PC-3 (cell line): ENCODE measurements at regions not wholly inside any gene's neighbourhood (a gene's known extent, or its start where the extent isn't known, plus 50 kb on each side); places are given as distances from the start of the nearest gene placed in this dataset.

Experiments used
- EZH2 ChIP-seq: fragments of 300-600 bp; sonication (generic); IDR thresholded peaks from one replicate; pipeline ENCODE4 v1.6.1; 2017; ENCODE audit warnings: antibody characterized with exemption, mild to moderate bottlenecking, low read length; ENCODE audit not compliant: unreplicated experiment
- TF ChIP-seq, protein P1 (sequence below): fragments of 300-600 bp; sonication (generic); conservative IDR thresholded peaks from 2 replicates; pipeline ENCODE4 v1.5.1; 2017; ENCODE audit warnings: antibody characterized with exemption, low read depth, mild to moderate bottlenecking, low read length

DNA sequence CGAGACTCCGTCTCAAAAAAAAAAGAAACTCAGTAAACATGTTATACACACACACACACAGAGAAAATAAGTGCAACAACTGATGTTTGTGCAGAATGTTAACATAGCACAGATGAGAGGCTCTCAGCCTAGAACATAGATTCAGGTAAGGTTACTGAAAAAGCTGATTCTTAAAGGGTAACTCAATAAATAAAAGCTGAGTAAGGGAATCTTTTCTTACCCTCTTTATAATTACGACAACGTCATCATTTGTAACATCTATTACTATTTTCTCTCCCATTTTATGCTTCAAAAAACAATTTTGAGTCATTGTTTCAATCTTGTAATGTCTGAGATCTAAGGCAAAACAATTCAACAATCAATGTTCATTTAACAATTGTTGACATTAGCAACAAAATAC is 644.8 kb downstream of the RFPL4B start:
- TF ChIP-seq, protein P1, sequence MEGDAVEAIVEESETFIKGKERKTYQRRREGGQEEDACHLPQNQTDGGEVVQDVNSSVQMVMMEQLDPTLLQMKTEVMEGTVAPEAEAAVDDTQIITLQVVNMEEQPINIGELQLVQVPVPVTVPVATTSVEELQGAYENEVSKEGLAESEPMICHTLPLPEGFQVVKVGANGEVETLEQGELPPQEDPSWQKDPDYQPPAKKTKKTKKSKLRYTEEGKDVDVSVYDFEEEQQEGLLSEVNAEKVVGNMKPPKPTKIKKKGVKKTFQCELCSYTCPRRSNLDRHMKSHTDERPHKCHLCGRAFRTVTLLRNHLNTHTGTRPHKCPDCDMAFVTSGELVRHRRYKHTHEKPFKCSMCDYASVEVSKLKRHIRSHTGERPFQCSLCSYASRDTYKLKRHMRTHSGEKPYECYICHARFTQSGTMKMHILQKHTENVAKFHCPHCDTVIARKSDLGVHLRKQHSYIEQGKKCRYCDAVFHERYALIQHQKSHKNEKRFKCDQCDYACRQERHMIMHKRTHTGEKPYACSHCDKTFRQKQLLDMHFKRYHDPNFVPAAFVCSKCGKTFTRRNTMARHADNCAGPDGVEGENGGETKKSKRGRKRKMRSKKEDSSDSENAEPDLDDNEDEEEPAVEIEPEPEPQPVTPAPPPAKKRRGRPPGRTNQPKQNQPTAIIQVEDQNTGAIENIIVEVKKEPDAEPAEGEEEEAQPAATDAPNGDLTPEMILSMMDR = no peak
- no peak for TF ChIP-seq EZH2
